GM12892 (cell line): ENCODE measurements at regions not wholly inside any gene's neighbourhood (a gene's known extent, or its start where the extent isn't known, plus 50 kb on each side); places are given as distances from the start of the nearest gene placed in this dataset.

Experiments used
- POLR2A ChIP-seq: IDR thresholded peaks from 2 replicates; pipeline ENCODE4 v1.6.1; 2011; ENCODE audit warnings: low read depth, low read length, control low read depth
- POLR2AphosphoS5 ChIP-seq: IDR thresholded peaks from 2 replicates; pipeline ENCODE4 v1.6.1; 2011; ENCODE audit warnings: low read depth, low read length, control low read depth
- TAF1 ChIP-seq: IDR thresholded peaks from 2 replicates; pipeline ENCODE4 v1.6.1; 2011; ENCODE audit warnings: low read depth, mild to moderate bottlenecking, control low read depth, low read length, borderline replicate concordance

DNA sequence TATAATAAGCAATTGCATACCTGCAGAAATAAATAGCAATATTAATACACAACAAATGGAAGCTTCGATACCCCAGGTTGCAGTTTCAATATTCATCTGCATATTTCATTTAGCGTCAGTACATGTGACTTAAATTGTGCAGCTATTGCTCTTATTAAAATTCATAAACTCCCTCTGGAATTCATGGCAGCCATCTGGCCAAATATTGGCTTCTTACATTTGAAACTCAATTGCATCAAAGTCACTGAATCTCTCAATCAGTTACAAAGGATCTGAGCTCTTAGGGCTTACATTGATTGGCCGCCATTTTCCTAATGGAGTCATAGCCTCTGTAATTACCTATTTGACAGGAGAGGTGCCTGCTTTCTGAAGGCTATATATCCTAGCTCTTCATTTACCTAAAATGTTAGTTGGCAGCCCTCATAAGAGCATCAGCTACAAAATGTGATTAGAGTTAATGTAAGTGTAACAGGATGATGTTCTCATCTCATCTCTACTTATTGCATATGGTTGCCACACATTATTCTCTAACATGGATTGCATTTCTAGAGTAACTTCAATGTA lies 453.5 kb downstream of the CAAP1 start:
- TF ChIP-seq POLR2A = no peak
- no peak for TF ChIP-seq POLR2AphosphoS5
- TF ChIP-seq TAF1 = no peak
